IPS-15b (cell line): ENCODE measurements at regions not wholly inside any gene's neighbourhood (a gene's known extent, or its start where the extent isn't known, plus 50 kb on each side); places are given as distances from the start of the nearest gene placed in this dataset.

Experiments
- H3K27me3 ChIP-seq: one replicate; pipeline ENCODE4 v1.6.1; 2013; ENCODE audit warnings: low read length; ENCODE audit not compliant: control insufficient read depth, insufficient read depth
- H3K36me3 ChIP-seq: one replicate; pipeline ENCODE4 v1.6.1; 2013; ENCODE audit warnings: low read length; ENCODE audit not compliant: control insufficient read depth, insufficient read depth
- H3K4me1 ChIP-seq: one replicate; pipeline ENCODE4 v1.6.1; 2013; ENCODE audit warnings: mild to moderate bottlenecking, low read length; ENCODE audit not compliant: control insufficient read depth, insufficient read depth
- H3K4me3 ChIP-seq: one replicate; pipeline ENCODE4 v1.5.1; 2013; ENCODE audit warnings: low read depth, low read length
- H3K9ac ChIP-seq: one replicate; pipeline ENCODE4 v1.6.1; 2013; ENCODE audit warnings: low read depth, mild to moderate bottlenecking, low read length
- H3K9me3 ChIP-seq: one replicate; pipeline ENCODE4 v1.6.1; 2013; ENCODE audit warnings: mild to moderate bottlenecking, low read length; ENCODE audit not compliant: control insufficient read depth, insufficient read depth

DNA sequence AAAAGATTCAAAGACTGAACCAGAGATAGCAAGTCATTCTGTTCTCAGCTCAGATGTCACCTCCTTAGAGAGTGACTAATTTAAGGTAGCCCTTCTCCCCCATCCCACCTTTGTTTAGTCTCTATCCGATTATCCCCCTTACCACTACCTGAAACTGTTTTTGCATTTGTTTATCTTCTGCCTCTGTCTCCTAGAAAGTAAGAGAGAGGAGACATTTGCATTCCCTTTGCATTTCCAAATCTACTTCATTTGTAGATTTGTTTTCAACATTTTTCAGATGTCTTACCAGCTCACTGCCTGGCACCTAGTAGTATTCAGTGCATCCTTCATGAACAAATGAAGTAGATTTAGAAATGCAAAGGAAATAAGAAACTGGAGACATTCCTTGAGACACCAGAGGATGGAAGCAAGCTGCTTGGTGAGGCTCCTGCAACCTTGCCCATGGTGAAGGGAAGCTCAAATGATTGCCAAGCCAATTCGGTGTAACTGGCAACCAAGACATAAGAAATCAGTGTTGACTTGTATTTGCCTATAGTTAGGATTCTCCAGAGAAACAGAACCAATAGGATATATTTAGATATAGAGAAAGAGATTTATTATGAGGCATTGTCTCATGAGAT, 385.7 kb downstream of the STK39 start:
- Histone ChIP-seq H3K4me3 (no peak overlapping the region), H3K9me3 (peaks cover 5% of the 10 kb centered on the region), H3K36me3 (peaks cover 8% of the 10 kb centered on the region), H3K4me1 (peaks cover 32% of the 10 kb centered on the region), H3K27me3 (no peaks in the 10 kb centered on the region), H3K9ac (no peak overlapping the region)

DNA sequence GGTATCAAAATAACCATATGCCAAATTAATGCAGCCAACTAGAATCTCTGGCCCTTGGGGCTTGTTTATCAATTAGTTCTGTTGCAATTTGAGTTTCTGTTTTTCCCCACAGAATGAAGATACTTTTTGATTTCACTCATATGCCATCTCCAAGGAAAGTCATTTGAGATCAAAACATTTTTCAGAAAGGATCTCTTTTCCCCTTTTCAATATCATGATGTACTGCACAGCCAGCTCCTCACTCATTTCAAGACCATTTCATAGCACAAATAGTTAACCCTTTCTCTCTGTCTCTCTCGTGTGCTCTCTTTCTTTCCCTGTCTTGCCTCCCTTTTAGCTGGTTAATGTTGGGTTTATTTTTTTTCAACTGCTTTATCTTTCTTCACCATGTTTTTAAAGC, 387.3 kb downstream of the STK39 start:
- H3K27me3 ChIP-seq: no peaks in the 10 kb centered on the region
- peaks cover 32% of the 10 kb centered on the region for H3K4me1 ChIP-seq
- H3K9me3 ChIP-seq: peaks cover 5% of the 10 kb centered on the region
- peaks cover 8% of the 10 kb centered on the region for H3K36me3 ChIP-seq
- no peak overlapping the region for H3K9ac ChIP-seq
- no peak overlapping the region for H3K4me3 ChIP-seq

DNA sequence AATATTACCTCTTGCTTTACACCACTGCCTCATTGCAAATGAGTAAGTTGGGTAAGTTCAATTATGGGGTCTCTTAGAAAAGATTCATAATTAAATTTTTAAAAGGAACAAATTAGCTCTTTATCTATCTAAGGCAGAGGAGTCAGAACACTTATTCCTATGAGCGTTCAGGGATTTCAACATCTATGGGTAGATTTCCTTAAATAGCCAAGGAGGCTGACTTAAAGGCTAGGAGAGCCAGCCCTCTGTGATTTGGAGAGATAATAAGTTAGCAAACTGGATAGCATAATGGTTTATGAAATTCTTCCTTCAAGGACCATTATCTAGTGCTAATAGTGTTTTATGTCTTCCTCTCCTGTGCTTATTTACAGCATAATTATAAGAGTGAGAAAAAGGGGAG, 387.7 kb downstream of the STK39 start:
- H3K36me3 ChIP-seq: peaks cover 8% of the 10 kb centered on the region
- H3K4me3 ChIP-seq: no peak overlapping the region
- peaks cover 32% of the 10 kb centered on the region for H3K4me1 ChIP-seq
- H3K9me3 ChIP-seq: peaks cover 5% of the 10 kb centered on the region
- no peaks in the 10 kb centered on the region for H3K27me3 ChIP-seq
- no peak overlapping the region for H3K9ac ChIP-seq

DNA sequence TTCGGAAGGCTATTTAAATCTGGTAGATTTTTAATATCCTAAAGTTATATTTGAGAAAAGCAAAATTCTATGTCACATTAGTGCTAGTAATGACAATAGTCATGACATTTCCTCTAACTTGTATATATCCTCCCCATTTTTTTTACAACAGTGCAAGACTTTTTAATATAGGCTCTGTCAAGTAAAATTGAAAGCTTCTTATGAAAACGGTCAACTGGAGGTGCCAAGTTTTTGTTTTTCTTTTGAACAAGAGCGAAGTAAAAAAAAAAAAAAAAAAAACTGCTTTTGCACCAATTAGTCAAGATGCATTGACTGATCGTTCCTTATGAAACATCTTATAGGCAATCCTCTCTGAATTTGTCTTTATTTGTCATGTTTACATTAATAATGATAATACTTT, 389.3 kb downstream of the STK39 start:
- no peaks in the 10 kb centered on the region for H3K27me3 ChIP-seq
- H3K36me3 ChIP-seq: no peaks in the 10 kb centered on the region

DNA sequence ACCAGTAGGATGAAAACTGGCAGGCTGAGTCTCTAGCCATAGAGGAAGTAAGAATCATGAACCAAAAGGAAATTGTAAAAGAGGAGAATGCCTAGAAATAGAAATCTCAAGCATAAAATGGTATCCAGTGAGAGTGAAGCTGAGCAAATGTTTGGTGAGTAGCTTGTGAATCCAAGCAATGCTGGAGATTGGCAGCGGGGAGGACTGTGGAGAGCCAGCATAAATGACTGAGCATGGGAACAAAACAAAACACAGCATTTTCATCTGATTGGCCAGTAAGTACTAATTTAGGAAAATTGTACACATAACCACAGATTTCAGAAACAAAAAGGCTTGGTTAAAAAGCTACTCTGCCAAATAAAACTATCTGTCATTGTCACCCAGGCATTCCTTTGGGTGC, 390.0 kb downstream of the STK39 start:
- Histone ChIP-seq H3K36me3 (no peaks in the 10 kb centered on the region), H3K27me3 (no peaks in the 10 kb centered on the region), H3K9ac (no peak overlapping the region), H3K9me3 (no peaks in the 10 kb centered on the region), H3K4me3 (no peak overlapping the region), H3K4me1 (peaks cover 30% of the 10 kb centered on the region)

More for the DNA sequence above, 389.3 kb downstream of the STK39 start:
- Histone ChIP-seq H3K9me3 (no peaks in the 10 kb centered on the region), H3K4me1 (peaks cover 32% of the 10 kb centered on the region), H3K4me3 (no peak overlapping the region), H3K9ac (no peak overlapping the region)

DNA sequence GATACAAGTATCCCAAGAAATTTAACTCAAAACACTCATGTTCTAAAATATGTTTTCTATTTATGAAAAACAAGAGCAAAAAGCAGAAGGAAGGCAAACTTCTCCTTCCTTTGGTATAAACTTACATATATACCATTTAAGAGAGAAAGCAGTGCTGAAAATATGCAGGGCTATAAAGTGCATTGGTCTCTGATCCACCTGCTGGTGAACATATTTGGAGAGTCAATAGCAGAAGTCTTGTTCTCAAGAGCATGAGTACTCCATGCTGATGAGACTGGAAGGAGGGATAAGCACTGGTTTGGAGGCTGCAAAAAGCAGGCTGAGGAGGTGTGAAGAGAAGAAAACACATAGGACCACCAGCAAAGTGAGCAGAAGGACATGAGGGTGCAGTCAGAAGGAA, 391.2 kb downstream of the STK39 start:
- Histone ChIP-seq H3K9ac (no peak overlapping the region), H3K4me1 (peaks cover 20% of the 10 kb centered on the region), H3K36me3 (no peaks in the 10 kb centered on the region), H3K27me3 (no peaks in the 10 kb centered on the region), H3K9me3 (no peaks in the 10 kb centered on the region), H3K4me3 (no peak overlapping the region)

DNA sequence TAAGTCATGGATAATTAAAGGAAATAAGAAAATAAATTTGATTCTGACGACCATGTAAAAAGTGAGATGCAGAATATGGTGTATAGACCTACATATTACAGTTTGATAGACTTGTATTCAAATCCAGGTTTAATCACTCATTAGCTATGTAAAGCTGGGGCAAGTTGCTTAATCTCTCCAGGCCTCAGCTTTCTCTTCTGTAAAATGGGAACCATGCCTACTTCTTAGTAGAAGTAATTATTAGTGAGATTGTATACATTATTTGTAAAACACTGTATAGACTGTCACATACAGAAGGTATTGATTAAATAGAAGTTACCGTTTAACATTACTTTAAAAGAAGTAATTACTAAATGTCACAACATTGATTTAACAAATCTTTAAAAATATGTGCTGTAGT, 392.2 kb downstream of the STK39 start:
- no peaks in the 10 kb centered on the region for H3K9me3 ChIP-seq
- no peak overlapping the region for H3K9ac ChIP-seq
- peaks cover 10% of the 10 kb centered on the region for H3K4me1 ChIP-seq
- no peaks in the 10 kb centered on the region for H3K36me3 ChIP-seq
- no peak overlapping the region for H3K4me3 ChIP-seq
- H3K27me3 ChIP-seq: no peaks in the 10 kb centered on the region

DNA sequence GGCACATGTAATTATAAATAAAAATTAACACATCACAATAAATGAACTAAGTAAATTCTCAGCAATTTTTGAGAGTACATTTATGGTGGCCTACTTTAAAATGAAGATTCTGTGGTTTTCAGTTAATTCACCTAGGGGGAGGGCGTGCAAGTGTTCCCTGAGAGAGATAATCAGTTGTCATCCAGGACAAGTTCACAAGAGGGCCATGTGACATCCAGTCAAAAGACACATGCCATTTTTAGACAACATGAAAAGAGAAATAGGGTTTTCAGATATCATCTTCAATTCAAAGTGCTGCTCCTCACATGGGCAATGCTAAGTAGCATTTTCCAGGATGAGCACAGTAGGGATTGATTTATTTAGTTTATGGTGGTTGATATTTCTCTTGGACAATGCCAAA, 393.7 kb downstream of the STK39 start:
- Histone ChIP-seq H3K4me3 (no peak overlapping the region), H3K4me1 (no peaks in the 10 kb centered on the region), H3K9me3 (no peaks in the 10 kb centered on the region), H3K9ac (no peak overlapping the region), H3K27me3 (no peaks in the 10 kb centered on the region), H3K36me3 (no peaks in the 10 kb centered on the region)

DNA sequence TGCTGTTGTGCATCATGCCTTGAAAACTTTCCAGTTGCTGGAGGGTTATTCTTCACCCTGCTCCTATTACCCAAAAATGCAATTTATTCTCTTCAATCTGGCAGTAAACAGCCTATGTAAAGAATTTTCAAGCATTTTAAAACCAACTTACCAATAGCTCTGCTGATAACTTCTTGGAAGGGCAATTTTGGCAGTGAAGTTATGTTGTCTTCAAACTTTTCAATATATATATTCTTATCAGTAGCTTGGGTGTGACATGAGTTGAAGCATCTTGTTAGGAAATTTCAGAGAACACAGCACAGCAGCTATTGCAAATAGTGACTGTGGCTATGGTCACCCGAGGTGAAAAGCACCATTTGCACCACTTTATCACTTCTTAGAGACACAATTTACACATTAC, 395.5 kb downstream of the STK39 start:
- no peaks in the 10 kb centered on the region for H3K27me3 ChIP-seq
- H3K36me3 ChIP-seq: no peaks in the 10 kb centered on the region
- no peak overlapping the region for H3K9ac ChIP-seq
- no peaks in the 10 kb centered on the region for H3K9me3 ChIP-seq
- H3K4me1 ChIP-seq: no peaks in the 10 kb centered on the region
- H3K4me3 ChIP-seq: no peak overlapping the region

DNA sequence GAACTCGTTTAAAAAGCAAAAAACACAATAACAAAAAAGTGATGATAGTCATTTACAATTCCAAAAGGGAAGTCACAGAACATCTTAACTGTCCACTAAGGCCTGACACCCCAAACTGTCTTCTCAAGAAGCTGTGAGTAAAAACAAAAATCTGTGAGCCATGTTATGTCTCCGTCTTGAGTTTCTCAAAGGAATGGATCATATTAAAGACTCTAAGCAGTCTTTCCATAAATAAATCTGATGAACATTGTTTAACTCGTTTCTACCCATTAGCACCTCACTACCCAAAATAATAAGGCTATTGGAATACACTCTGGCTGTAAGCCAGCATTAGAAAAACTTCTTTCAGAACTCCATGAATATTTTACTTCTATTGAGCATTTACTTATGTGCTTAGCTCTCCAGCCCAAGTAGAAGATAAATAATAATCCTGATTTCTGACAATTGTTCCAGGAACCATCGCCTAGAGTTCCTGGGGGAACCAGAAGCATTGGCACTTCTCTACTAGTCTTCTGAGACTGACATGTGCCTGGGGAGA, 396.0 kb downstream of the STK39 start:
- H3K4me3 ChIP-seq: no peak overlapping the region
- H3K27me3 ChIP-seq: no peaks in the 10 kb centered on the region
- H3K9ac ChIP-seq: no peak overlapping the region
- peaks cover under 1% of the 10 kb centered on the region for H3K9me3 ChIP-seq
- no peaks in the 10 kb centered on the region for H3K4me1 ChIP-seq
- H3K36me3 ChIP-seq: no peaks in the 10 kb centered on the region

DNA sequence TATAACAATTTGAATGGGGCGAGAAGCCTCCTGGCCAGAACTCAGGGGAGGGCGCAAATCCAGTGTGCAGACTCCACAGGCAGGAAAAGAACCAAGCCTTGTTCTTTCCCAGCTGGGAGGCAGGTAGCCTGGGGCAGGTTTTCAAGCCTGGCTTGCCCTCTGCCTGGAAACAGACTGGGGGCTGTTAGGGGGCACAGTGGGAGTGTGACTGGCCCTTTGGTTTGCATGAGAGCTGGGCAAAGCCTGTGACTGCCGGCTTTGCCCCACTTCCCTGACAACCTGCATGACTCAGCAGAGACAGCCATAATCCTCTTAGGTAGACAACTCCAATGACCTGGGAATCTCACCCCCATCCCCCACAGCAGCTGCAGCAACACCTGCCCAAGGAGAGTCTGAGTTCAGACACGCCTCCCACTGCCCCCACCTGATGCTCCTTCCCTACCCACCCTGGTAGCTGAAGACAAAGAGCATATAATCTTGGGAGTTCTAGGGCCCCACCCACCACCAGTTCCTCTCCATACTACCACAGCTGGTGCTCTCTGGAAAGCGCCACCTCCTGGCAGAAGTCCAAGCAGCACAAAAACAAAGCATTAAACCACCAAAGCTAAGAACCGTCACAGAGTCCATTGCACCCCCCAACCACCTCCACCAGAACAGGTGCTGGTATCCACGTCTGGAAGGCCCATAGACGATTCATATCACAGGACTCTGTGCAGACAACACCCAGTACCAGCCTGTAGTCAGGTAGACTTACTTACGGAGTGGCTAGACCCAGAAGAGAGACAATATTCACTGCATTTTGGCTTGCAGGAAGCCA, 402.5 kb downstream of the STK39 start:
- Histone ChIP-seq H3K9me3 (peaks cover 7% of the 10 kb centered on the region), H3K36me3 (no peaks in the 10 kb centered on the region), H3K4me3 (no peak overlapping the region), H3K4me1 (no peaks in the 10 kb centered on the region), H3K9ac (no peak overlapping the region), H3K27me3 (no peaks in the 10 kb centered on the region)

DNA sequence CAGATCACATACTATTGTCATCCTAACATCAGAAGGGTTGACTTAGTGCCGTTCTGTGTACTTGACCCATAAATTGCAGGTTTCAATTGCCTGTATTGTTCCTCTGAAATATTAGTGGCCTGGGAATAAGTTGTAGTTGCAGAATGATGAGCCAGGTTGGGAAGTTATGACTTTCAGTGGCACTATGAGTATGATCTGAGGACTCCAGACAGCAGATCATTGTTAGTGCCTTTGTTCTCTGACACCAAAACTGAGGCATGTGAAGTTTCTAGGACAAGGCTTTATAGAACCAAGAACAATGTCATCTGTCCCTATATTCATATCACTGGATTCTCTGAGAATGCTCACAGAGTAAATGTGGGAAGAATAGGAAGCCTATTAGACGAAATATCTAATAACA, 403.7 kb downstream of the STK39 start:
- no peaks in the 10 kb centered on the region for H3K27me3 ChIP-seq
- no peak overlapping the region for H3K9ac ChIP-seq
- H3K4me3 ChIP-seq: no peak overlapping the region
- no peaks in the 10 kb centered on the region for H3K4me1 ChIP-seq
- H3K9me3 ChIP-seq: peaks cover 7% of the 10 kb centered on the region
- no peaks in the 10 kb centered on the region for H3K36me3 ChIP-seq
